ENCODE measurements at regions not wholly inside any gene's neighbourhood (a gene's known extent, or its start where the extent isn't known, plus 50 kb on each side); places are given as distances from the start of the nearest gene placed in this dataset.

DNA sequence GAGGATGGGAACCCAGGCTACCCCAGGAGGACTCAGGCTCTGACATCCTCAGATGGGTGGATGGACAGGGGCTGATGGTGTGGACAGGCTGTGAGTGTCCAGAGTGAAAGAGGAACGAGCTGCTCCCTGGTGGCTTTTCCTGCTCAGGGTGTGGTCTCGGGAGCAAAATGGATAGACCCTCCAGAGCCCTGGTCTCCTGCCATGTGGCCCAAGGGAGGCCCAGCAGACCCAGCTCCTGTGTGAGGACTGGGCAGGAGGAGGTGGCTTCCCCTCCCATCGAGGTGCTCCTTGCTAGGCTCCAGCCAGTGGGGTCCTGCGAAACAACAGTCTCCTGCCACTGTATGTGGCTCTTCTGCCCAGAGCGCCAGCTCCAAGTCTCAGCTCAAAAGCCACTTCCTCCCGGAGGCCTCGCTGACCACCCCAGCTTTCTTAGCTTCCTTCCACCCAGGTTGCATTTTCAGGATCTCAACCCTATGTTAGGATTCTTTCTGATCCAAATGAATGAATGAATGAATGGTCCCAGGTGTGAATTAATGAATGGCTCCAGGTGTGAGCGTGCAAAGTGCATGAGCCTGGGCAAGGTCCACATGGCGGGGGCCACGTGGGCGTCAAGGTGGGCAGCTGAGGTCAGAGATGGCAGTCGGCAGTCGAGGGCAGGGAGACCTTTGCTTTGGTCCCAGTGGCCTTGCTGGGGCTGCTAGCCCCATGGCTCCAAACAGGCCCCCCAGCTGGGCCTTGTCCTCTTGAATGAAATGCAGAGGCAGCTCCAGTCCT lies 120.3 kb upstream of the CIBAR2 start:
- Histone ChIP-seq H3K27me3 (no peaks in the 10 kb centered on the region), H3K36me3 (no peaks in the 10 kb centered on the region), H3K4me3 (no peak overlapping the region), H3K4me1 (peaks cover 5 to 47% of the 10 kb centered on the region in 2 donors), H3K9me3 (no peaks in the 10 kb centered on the region), H3K27ac (peak overlapping the region; percentile 66 to 68)
- TF ChIP-seq, protein P1, sequence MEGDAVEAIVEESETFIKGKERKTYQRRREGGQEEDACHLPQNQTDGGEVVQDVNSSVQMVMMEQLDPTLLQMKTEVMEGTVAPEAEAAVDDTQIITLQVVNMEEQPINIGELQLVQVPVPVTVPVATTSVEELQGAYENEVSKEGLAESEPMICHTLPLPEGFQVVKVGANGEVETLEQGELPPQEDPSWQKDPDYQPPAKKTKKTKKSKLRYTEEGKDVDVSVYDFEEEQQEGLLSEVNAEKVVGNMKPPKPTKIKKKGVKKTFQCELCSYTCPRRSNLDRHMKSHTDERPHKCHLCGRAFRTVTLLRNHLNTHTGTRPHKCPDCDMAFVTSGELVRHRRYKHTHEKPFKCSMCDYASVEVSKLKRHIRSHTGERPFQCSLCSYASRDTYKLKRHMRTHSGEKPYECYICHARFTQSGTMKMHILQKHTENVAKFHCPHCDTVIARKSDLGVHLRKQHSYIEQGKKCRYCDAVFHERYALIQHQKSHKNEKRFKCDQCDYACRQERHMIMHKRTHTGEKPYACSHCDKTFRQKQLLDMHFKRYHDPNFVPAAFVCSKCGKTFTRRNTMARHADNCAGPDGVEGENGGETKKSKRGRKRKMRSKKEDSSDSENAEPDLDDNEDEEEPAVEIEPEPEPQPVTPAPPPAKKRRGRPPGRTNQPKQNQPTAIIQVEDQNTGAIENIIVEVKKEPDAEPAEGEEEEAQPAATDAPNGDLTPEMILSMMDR (IDR thresholded peaks at IDR 0.05), result no peak
- TF ChIP-seq POLR2A (IDR thresholded peaks at IDR 0.05), result no peak
- intact Hi-C loops (cut with DNase I; ENCODE audit: low total_unique reads), result no loop called here
- DNase-seq, result no peak

DNA sequence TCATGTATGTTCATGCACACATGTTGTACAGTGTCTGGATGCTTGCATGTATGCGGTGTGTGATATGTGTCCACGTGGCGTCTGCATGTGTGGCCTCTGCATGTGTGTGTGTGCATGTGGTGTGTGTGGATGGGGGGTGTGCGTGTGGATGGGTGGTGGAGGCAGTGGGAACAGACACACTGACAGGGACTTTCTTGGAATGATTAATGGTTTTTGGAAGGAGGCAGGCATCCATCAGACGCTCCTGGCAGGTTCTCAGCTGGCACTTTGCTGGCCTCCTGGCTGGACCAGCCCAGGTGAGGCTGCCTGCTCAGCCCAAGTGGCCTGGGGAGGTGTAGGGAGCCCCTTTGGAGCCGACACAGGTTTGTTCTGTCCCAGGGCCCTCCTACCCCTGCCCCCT lies 121.2 kb upstream of the CIBAR2 start:
- intact Hi-C loops (cut with DNase I; ENCODE audit: low total_unique reads), result no loop called here
- H3K27ac ChIP-seq, result peak overlapping the region in 1 of 2 donors; percentile 90

DNA sequence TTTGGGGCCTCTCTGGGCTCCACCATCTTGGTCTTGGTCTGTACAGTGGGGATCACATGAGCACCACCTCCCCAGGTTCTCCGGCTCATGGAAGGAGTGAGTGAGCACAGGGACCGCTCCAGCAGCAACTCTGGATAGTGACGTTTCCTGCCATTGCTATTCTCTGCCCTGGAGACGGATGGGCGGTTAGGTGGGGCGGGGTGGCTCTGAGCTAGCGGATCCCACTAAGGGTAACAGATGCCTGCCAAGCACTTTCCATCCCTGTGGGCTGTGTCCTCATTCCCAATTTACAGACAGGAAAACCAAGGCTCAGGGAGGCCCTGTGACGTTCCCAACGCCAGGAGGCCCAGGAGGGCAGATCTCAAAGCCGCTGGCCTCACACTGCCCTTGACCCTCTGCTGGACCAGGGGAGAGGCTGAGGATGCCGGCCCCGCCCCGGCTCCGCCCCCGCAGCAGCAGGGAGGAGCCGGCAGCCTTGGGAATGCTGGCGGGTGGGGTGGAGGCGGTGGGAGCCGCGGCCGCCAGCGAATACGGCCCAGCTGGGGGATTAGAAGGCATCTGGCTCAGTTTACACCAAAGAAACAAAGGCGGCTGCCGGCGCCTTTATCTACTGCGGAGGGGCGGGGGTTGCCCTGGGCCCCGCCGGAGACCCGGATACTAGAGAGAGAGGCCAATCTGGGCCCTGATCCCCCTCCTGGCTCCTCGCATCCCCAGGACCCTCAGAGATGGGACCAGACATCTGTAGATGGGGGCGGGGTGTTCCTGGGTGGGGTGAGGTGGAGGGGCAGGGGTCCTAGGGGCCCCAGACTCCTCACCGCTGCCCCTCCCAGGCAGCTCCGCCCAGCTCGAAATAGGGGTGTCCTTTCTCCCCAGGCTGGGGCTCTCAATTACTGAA lies 122.3 kb upstream of the CIBAR2 start:
- Histone ChIP-seq H3K9me3 (no peaks in the 10 kb centered on the region), H3K27ac (peak overlapping the region; percentile 73 to 90), H3K27me3 (no peaks in the 10 kb centered on the region), H3K36me3 (no peaks in the 10 kb centered on the region), H3K4me3 (peak overlapping the region; percentile 17 to 36), H3K4me1 (peaks cover 0 to 48% of the 10 kb centered on the region in 2 donors)
- DNase-seq, result peak; percentile 79 to 85
- peak in 1 of 2 donors; percentile 24 for TF ChIP-seq POLR2A (IDR thresholded peaks at IDR 0.05)
- TF ChIP-seq, protein P1 (IDR thresholded peaks at IDR 0.05), result peak in 1 of 4 experiments; percentile 5
- intact Hi-C loops (cut with DNase I; ENCODE audit: low total_unique reads), result no loop called here

More for the DNA sequence above, 121.2 kb upstream of the CIBAR2 start:
- H3K9me3 ChIP-seq, result no peaks in the 10 kb centered on the region
- no peak overlapping the region for H3K4me3 ChIP-seq
- TF ChIP-seq, protein P1 (IDR thresholded peaks at IDR 0.05), result no peak
- no peak for TF ChIP-seq POLR2A (IDR thresholded peaks at IDR 0.05)
- no peaks in the 10 kb centered on the region for H3K27me3 ChIP-seq
- H3K36me3 ChIP-seq, result no peaks in the 10 kb centered on the region
- peaks cover 2 to 48% of the 10 kb centered on the region in 2 donors for H3K4me1 ChIP-seq
- no peak for DNase-seq

DNA sequence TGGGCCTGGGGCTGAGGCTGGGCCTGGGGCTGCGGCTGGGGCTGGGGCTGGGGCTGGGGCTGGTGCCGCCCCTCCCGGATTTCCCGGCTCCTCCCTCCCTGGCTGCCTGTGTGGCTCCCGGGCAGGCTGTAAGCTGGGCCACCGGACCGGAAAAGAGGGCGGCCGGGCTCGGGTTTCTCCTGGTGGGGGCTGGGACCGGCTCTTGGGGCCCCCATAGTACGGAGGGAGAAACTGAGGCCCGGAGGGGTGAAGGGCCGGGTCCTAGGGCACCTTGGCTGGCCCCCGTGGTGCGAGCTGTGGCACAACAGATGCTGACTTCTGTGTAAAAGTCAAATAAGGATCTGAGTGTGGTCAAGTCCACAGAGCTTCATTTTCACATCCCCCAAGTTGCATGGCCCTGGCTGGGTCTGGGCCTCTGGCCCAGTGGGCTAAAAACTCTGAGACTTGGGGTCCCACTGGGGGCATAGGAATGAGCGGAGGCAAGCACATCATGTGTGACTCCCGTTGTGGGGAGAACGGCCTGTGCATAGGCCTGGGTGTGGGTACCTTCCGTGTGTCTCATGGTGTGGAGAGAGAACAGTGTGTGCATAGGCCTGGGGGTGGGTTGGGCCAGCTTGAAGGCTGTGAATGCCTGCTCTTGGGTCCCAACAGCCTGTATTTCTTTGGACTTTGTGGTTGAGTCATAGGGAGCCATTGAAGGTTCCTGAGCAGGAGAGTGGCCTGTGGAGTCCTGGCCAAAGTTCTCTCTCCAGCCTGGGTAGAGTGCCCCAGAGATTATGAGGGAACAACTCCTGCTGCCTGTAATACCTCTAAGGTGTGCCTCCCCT lies 123.9 kb upstream of the CIBAR2 start:
- Histone ChIP-seq H3K9me3 (no peaks in the 10 kb centered on the region), H3K27ac (peak overlapping the region; percentile 73 to 90), H3K36me3 (no peaks in the 10 kb centered on the region), H3K4me1 (peaks cover 0 to 48% of the 10 kb centered on the region in 2 donors), H3K27me3 (no peaks in the 10 kb centered on the region), H3K4me3 (peak overlapping the region; percentile 12 to 36)
- intact Hi-C loops (cut with DNase I; ENCODE audit: low total_unique reads), result no loop called here
- TF ChIP-seq POLR2A (IDR thresholded peaks at IDR 0.05), result no peak
- TF ChIP-seq, protein P1 (IDR thresholded peaks at IDR 0.05), result no peak
- peak; percentile 60 to 62 for DNase-seq

All from uterus (tissue), 3 donors.